Panc1 (cell line): ENCODE measurements at regions not wholly inside any gene's neighbourhood (a gene's known extent, or its start where the extent isn't known, plus 50 kb on each side); places are given as distances from the start of the nearest gene placed in this dataset.

ENCODE experiments used
- CTCF ChIP-seq: fragments of 450-650 bp; IDR thresholded peaks from 2 replicates; pipeline ENCODE4 v1.5.1; 2017; ENCODE audit warnings: mild to moderate bottlenecking
- POLR2AphosphoS5 ChIP-seq: IDR thresholded peaks from 2 replicates; pipeline ENCODE4 v1.6.1; 2012; ENCODE audit warnings: mild to moderate bottlenecking, low read depth, low read length, moderate library complexity
- SIN3A ChIP-seq: IDR thresholded peaks from 2 replicates; pipeline ENCODE4 v1.6.1; 2012; ENCODE audit warnings: low read depth, mild to moderate bottlenecking, low read length, moderate library complexity, borderline replicate concordance; ENCODE audit not compliant: insufficient read depth

- no peak for TF ChIP-seq CTCF
- TF ChIP-seq POLR2AphosphoS5, result no peak
- TF ChIP-seq SIN3A, result no peak
Measured at GRCh38 chr1:99193431-99193830, 70.9 kb upstream of the PLPPR4 start.
